WTC11 (cell line): ENCODE measurements at regions not wholly inside any gene's neighbourhood (a gene's known extent, or its start where the extent isn't known, plus 50 kb on each side); places are given as distances from the start of the nearest gene placed in this dataset.
A peak's percentile ranks its signal among the peaks of the same experiment; 100 is the strongest.

Experiments
- ELF4 ChIP-seq: sonication (generic); formaldehyde crosslinking; IDR thresholded peaks from 2 replicates; pipeline ENCODE4 v1.8.1; 2022; ENCODE audit warnings: low read depth, mild to moderate bottlenecking, moderate library complexity, missing genetic modification reagents
- FOXJ3 ChIP-seq: sonication (generic); formaldehyde crosslinking; IDR thresholded peaks from 2 replicates; pipeline ENCODE4 v1.9.0; 2021; ENCODE audit warnings: missing genetic modification reagents, mild to moderate bottlenecking, borderline replicate concordance
- FOXK1 ChIP-seq: sonication (generic); formaldehyde crosslinking; IDR thresholded peaks from 2 replicates; pipeline ENCODE4 v1.8.0; 2022; ENCODE audit warnings: mild to moderate bottlenecking, moderate library complexity, missing genetic modification reagents
- GABPB1 ChIP-seq: sonication (generic); formaldehyde crosslinking; IDR thresholded peaks from 2 replicates; pipeline ENCODE4 v1.8.1; 2023; ENCODE audit warnings: mild to moderate bottlenecking, missing genetic modification reagents
- MXD4 ChIP-seq: fragments of 250-450 bp; sonication (Bioruptor Pico); IDR thresholded peaks from 2 replicates; pipeline ENCODE4 v1.8.0; 2021; ENCODE audit warnings: mild to moderate bottlenecking, moderate library complexity, borderline replicate concordance
- MYBL2 ChIP-seq: sonication (generic); formaldehyde crosslinking; IDR thresholded peaks from 2 replicates; pipeline ENCODE4 v1.8.1; 2023; ENCODE audit warnings: mild to moderate bottlenecking, moderate library complexity, missing genetic modification reagents
- NFE2L1 ChIP-seq: sonication (generic); formaldehyde crosslinking; IDR thresholded peaks from 2 replicates; pipeline ENCODE4 v1.8.1; 2023; ENCODE audit warnings: missing genetic modification reagents
- NR3C1 ChIP-seq: sonication (generic); formaldehyde crosslinking; conservative IDR thresholded peaks from 2 replicates; pipeline ENCODE4 v1.8.1; 2023; ENCODE audit warnings: low read depth, mild to moderate bottlenecking, missing genetic modification reagents
- OVOL2 ChIP-seq: fragments of 250-450 bp; sonication (Bioruptor Pico); IDR thresholded peaks from 2 replicates; pipeline ENCODE4 v1.9.0; 2021; ENCODE audit warnings: mild to moderate bottlenecking, borderline replicate concordance
- SMAD3 ChIP-seq: sonication (generic); formaldehyde crosslinking; IDR thresholded peaks from 2 replicates; pipeline ENCODE4 v1.8.0; 2022; ENCODE audit warnings: missing genetic modification reagents, mild to moderate bottlenecking, borderline replicate concordance
- SMAD4 ChIP-seq: sonication (generic); formaldehyde crosslinking; IDR thresholded peaks from 2 replicates; pipeline ENCODE4 v1.8.0; 2022; ENCODE audit warnings: mild to moderate bottlenecking, missing genetic modification reagents
- SP1 ChIP-seq: sonication (generic); formaldehyde crosslinking; conservative IDR thresholded peaks from 2 replicates; pipeline ENCODE4 v1.8.1; 2022; ENCODE audit warnings: missing genetic modification reagents
- TF ChIP-seq, protein P1 (sequence below): sonication (generic); formaldehyde crosslinking; IDR thresholded peaks from 2 replicates; pipeline ENCODE4 v1.8.0; 2023; ENCODE audit warnings: missing genetic modification reagents
- TF ChIP-seq, protein P2 (sequence below): sonication (generic); formaldehyde crosslinking; IDR thresholded peaks from 2 replicates; pipeline ENCODE4 v1.8.1; 2022; ENCODE audit warnings: low read depth, mild to moderate bottlenecking, moderate library complexity, missing genetic modification reagents, borderline replicate concordance
- TF ChIP-seq, protein P3 (sequence below): fragments of 200-600 bp; IDR thresholded peaks from 2 replicates; pipeline ENCODE4 v1.8.0; 2022; ENCODE audit warnings: antibody characterized with exemption
- TF ChIP-seq, protein P4 (sequence below): sonication (generic); formaldehyde crosslinking; IDR thresholded peaks from 2 replicates; pipeline ENCODE4 v1.8.0; 2022; ENCODE audit warnings: mild to moderate bottlenecking, missing genetic modification reagents
- TF ChIP-seq, protein P5 (sequence below): sonication (generic); formaldehyde crosslinking; IDR thresholded peaks from 2 replicates; pipeline ENCODE4 v1.8.1; 2022; ENCODE audit warnings: missing genetic modification reagents, borderline replicate concordance
- TF ChIP-seq, protein P6 (sequence below): fragments of 250-450 bp; sonication (Bioruptor Pico); IDR thresholded peaks from 2 replicates; pipeline ENCODE4 v1.9.0; 2021; ENCODE audit warnings: mild to moderate bottlenecking, borderline replicate concordance
- TF ChIP-seq, protein P7 (sequence below): sonication (generic); formaldehyde crosslinking; IDR thresholded peaks from 2 replicates; pipeline ENCODE4 v1.8.0; 2023; ENCODE audit warnings: missing genetic modification reagents, mild to moderate bottlenecking, borderline replicate concordance
- TF ChIP-seq, protein P8 (sequence below): sonication (generic); formaldehyde crosslinking; conservative IDR thresholded peaks from 2 replicates; pipeline ENCODE4 v1.8.1; 2022; ENCODE audit warnings: mild to moderate bottlenecking, missing genetic modification reagents
- TF ChIP-seq, protein P9 (sequence below): fragments of 250-450 bp; sonication (Bioruptor Pico); IDR thresholded peaks from 2 replicates; pipeline ENCODE4 v1.8.0; 2021; ENCODE audit warnings: mild to moderate bottlenecking
- TF ChIP-seq, protein P10 (sequence below): sonication (generic); formaldehyde crosslinking; IDR thresholded peaks from 2 replicates; pipeline ENCODE4 v1.8.0; 2022; ENCODE audit warnings: mild to moderate bottlenecking, missing genetic modification reagents

DNA sequence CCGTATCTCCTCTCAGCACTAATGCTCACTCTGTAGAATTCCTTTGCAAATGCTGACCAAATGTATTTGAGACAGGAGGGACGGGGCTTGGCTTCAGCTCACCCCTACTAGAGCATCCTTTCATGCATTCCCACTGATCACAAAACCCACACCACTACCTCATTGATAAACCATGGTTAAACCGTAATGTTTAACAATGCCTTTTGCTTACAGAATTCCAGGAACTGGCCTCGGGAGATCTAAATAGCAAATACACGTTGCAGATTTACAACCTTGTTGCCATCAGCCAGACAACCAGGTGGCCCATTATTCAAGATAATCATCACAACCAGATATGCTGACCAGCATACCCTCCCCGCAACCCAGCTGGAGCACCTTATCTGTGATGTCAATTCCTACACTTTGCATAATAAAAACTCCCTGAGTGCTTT, 391.9 kb downstream of the KCTD8 start (continued):
- TF ChIP-seq, protein P1, sequence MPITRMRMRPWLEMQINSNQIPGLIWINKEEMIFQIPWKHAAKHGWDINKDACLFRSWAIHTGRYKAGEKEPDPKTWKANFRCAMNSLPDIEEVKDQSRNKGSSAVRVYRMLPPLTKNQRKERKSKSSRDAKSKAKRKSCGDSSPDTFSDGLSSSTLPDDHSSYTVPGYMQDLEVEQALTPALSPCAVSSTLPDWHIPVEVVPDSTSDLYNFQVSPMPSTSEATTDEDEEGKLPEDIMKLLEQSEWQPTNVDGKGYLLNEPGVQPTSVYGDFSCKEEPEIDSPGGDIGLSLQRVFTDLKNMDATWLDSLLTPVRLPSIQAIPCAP: no peak
- TF ChIP-seq, protein P2, sequence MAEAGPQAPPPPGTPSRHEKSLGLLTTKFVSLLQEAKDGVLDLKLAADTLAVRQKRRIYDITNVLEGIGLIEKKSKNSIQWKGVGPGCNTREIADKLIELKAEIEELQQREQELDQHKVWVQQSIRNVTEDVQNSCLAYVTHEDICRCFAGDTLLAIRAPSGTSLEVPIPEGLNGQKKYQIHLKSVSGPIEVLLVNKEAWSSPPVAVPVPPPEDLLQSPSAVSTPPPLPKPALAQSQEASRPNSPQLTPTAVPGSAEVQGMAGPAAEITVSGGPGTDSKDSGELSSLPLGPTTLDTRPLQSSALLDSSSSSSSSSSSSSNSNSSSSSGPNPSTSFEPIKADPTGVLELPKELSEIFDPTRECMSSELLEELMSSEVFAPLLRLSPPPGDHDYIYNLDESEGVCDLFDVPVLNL (CRISPR knock-in tag): no peak
- TF ChIP-seq SMAD4 (CRISPR knock-in tag): no peak
- peak; percentile 38; the same call in 1 of the 2 replicates for TF ChIP-seq MYBL2 (CRISPR knock-in tag)
- no peak for TF ChIP-seq MXD4 (CRISPR knock-in tag)
- TF ChIP-seq, protein P3, sequence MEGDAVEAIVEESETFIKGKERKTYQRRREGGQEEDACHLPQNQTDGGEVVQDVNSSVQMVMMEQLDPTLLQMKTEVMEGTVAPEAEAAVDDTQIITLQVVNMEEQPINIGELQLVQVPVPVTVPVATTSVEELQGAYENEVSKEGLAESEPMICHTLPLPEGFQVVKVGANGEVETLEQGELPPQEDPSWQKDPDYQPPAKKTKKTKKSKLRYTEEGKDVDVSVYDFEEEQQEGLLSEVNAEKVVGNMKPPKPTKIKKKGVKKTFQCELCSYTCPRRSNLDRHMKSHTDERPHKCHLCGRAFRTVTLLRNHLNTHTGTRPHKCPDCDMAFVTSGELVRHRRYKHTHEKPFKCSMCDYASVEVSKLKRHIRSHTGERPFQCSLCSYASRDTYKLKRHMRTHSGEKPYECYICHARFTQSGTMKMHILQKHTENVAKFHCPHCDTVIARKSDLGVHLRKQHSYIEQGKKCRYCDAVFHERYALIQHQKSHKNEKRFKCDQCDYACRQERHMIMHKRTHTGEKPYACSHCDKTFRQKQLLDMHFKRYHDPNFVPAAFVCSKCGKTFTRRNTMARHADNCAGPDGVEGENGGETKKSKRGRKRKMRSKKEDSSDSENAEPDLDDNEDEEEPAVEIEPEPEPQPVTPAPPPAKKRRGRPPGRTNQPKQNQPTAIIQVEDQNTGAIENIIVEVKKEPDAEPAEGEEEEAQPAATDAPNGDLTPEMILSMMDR: no peak
- TF ChIP-seq OVOL2 (CRISPR knock-in tag): no peak
- no peak for TF ChIP-seq ELF4 (CRISPR knock-in tag)
- TF ChIP-seq NR3C1 (CRISPR knock-in tag): no peak
- TF ChIP-seq, protein P4, sequence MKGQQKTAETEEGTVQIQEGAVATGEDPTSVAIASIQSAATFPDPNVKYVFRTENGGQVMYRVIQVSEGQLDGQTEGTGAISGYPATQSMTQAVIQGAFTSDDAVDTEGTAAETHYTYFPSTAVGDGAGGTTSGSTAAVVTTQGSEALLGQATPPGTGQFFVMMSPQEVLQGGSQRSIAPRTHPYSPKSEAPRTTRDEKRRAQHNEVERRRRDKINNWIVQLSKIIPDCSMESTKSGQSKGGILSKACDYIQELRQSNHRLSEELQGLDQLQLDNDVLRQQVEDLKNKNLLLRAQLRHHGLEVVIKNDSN (CRISPR knock-in tag): 0 out of 2 replicates have a peak, but pooled peaks have one; percentile 16
- TF ChIP-seq, protein P5, sequence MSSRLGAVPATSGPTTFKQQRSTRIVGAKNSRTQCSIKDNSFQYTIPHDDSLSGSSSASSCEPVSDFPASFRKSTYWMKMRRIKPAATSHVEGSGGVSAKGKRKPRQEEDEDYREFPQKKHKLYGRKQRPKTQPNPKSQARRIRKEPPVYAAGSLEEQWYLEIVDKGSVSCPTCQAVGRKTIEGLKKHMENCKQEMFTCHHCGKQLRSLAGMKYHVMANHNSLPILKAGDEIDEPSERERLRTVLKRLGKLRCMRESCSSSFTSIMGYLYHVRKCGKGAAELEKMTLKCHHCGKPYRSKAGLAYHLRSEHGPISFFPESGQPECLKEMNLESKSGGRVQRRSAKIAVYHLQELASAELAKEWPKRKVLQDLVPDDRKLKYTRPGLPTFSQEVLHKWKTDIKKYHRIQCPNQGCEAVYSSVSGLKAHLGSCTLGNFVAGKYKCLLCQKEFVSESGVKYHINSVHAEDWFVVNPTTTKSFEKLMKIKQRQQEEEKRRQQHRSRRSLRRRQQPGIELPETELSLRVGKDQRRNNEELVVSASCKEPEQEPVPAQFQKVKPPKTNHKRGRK: no peak
- TF ChIP-seq, protein P6, sequence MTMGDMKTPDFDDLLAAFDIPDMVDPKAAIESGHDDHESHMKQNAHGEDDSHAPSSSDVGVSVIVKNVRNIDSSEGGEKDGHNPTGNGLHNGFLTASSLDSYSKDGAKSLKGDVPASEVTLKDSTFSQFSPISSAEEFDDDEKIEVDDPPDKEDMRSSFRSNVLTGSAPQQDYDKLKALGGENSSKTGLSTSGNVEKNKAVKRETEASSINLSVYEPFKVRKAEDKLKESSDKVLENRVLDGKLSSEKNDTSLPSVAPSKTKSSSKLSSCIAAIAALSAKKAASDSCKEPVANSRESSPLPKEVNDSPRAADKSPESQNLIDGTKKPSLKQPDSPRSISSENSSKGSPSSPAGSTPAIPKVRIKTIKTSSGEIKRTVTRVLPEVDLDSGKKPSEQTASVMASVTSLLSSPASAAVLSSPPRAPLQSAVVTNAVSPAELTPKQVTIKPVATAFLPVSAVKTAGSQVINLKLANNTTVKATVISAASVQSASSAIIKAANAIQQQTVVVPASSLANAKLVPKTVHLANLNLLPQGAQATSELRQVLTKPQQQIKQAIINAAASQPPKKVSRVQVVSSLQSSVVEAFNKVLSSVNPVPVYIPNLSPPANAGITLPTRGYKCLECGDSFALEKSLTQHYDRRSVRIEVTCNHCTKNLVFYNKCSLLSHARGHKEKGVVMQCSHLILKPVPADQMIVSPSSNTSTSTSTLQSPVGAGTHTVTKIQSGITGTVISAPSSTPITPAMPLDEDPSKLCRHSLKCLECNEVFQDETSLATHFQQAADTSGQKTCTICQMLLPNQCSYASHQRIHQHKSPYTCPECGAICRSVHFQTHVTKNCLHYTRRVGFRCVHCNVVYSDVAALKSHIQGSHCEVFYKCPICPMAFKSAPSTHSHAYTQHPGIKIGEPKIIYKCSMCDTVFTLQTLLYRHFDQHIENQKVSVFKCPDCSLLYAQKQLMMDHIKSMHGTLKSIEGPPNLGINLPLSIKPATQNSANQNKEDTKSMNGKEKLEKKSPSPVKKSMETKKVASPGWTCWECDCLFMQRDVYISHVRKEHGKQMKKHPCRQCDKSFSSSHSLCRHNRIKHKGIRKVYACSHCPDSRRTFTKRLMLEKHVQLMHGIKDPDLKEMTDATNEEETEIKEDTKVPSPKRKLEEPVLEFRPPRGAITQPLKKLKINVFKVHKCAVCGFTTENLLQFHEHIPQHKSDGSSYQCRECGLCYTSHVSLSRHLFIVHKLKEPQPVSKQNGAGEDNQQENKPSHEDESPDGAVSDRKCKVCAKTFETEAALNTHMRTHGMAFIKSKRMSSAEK (CRISPR knock-in tag): no peak
- TF ChIP-seq, protein P7, sequence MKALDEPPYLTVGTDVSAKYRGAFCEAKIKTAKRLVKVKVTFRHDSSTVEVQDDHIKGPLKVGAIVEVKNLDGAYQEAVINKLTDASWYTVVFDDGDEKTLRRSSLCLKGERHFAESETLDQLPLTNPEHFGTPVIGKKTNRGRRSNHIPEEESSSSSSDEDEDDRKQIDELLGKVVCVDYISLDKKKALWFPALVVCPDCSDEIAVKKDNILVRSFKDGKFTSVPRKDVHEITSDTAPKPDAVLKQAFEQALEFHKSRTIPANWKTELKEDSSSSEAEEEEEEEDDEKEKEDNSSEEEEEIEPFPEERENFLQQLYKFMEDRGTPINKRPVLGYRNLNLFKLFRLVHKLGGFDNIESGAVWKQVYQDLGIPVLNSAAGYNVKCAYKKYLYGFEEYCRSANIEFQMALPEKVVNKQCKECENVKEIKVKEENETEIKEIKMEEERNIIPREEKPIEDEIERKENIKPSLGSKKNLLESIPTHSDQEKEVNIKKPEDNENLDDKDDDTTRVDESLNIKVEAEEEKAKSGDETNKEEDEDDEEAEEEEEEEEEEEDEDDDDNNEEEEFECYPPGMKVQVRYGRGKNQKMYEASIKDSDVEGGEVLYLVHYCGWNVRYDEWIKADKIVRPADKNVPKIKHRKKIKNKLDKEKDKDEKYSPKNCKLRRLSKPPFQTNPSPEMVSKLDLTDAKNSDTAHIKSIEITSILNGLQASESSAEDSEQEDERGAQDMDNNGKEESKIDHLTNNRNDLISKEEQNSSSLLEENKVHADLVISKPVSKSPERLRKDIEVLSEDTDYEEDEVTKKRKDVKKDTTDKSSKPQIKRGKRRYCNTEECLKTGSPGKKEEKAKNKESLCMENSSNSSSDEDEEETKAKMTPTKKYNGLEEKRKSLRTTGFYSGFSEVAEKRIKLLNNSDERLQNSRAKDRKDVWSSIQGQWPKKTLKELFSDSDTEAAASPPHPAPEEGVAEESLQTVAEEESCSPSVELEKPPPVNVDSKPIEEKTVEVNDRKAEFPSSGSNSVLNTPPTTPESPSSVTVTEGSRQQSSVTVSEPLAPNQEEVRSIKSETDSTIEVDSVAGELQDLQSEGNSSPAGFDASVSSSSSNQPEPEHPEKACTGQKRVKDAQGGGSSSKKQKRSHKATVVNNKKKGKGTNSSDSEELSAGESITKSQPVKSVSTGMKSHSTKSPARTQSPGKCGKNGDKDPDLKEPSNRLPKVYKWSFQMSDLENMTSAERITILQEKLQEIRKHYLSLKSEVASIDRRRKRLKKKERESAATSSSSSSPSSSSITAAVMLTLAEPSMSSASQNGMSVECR (CRISPR knock-in tag): no peak
- TF ChIP-seq, protein P8, sequence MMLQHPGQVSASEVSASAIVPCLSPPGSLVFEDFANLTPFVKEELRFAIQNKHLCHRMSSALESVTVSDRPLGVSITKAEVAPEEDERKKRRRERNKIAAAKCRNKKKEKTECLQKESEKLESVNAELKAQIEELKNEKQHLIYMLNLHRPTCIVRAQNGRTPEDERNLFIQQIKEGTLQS (CRISPR knock-in tag): no peak
- TF ChIP-seq, protein P9, sequence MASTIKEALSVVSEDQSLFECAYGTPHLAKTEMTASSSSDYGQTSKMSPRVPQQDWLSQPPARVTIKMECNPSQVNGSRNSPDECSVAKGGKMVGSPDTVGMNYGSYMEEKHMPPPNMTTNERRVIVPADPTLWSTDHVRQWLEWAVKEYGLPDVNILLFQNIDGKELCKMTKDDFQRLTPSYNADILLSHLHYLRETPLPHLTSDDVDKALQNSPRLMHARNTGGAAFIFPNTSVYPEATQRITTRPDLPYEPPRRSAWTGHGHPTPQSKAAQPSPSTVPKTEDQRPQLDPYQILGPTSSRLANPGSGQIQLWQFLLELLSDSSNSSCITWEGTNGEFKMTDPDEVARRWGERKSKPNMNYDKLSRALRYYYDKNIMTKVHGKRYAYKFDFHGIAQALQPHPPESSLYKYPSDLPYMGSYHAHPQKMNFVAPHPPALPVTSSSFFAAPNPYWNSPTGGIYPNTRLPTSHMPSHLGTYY (CRISPR knock-in tag): no peak
- TF ChIP-seq SP1: peak; percentile 31; the same call in 1 of the 2 replicates
- no peak for TF ChIP-seq GABPB1 (CRISPR knock-in tag)
- TF ChIP-seq NFE2L1 (CRISPR knock-in tag): peak; percentile 85; the same call in 1 of the 2 replicates
- TF ChIP-seq, protein P10, sequence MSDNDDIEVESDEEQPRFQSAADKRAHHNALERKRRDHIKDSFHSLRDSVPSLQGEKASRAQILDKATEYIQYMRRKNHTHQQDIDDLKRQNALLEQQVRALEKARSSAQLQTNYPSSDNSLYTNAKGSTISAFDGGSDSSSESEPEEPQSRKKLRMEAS (CRISPR knock-in tag): peak; percentile 49; the same call in 1 of the 2 replicates
- no peak for TF ChIP-seq SMAD3 (CRISPR knock-in tag)
- TF ChIP-seq FOXK1 (CRISPR knock-in tag): peak; percentile 86
- no peak for TF ChIP-seq FOXJ3 (CRISPR knock-in tag)
